Stimulated activated CD4-positive, alpha-beta T cell treated with anti-CD3 and anti-CD28 coated beads, Interleukin-15, amount 100 ng/mL, for 24 hours (primary cell): ENCODE measurements at regions not wholly inside any gene's neighbourhood (a gene's known extent, or its start where the extent isn't known, plus 50 kb on each side); places are given as distances from the start of the nearest gene placed in this dataset.
A peak's percentile ranks its signal among the peaks of the same experiment; 100 is the strongest.
"Not testable (repeated sequence)": the region's sequence is repeated elsewhere in the genome, so short reads cannot be mapped to it uniquely, and the experiment has no call there.

Experiments
- DNase-seq: peaks from one replicate; pipeline ENCODE4 v3.0.0-alpha.2; 2020

DNA sequence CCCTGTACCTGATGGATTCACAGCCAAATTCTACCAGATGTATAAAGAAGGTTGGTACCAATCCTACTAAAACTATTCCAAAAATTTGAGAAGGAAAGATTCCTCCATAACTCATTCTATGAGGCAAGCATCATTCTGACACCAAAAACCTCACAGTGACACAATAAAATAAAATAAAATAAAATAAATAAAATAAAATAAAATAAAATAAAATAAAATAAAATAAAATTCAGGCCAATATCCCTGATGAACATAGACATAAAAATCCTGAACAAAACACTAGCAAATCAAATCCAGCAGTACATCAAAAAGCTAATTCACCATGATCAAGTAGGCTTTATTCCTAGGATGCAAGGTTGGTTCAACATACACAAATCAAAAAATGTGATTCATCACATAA lies 108.1 kb downstream of the PROX1 start:
- DNase-seq, result not testable (repeated sequence)

DNA sequence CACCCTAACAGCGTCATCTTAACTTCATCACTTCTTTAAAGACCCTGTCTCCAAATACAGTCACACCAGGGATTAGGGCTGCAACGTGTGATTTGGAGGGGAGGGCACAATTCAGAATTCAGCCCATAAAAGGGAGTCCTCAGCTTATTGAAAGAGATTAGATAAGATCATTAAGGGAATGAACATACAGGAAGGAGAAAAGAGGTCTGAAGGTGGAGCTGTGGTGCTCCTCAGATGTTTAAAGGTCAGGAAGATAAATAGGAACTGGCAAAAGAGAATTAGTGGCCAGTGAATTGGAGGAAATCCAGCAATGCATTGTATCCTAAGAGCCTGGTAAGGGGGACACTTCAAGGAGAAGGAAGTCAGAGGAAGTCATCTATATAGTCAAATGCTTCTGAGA lies 113.5 kb downstream of the PROX1 start:
- DNase-seq, result no peak

DNA sequence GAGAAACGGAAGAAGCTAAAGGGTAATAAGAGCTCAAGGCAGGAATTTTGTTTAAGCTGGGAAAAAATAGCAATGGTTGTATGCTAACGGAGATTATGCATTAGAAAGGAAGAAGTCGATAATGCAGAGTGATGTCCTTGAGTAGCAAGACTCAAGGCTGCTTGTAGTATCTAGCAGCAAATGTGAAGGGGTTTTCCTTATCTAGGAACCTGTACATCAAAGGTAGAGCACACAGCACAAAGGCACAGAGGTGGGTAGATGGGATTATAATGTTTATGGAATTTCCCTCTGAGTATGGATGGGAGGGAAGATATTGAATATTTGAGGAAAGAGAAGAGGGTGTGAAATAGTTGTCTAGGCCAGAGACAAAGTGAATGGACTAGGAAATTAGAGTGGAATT lies 114.1 kb downstream of the PROX1 start:
- DNase-seq, result no peak

GRCh38 chr1:214102907-214103306 lies 115.1 kb downstream of the PROX1 start:
- no peak for DNase-seq

DNA sequence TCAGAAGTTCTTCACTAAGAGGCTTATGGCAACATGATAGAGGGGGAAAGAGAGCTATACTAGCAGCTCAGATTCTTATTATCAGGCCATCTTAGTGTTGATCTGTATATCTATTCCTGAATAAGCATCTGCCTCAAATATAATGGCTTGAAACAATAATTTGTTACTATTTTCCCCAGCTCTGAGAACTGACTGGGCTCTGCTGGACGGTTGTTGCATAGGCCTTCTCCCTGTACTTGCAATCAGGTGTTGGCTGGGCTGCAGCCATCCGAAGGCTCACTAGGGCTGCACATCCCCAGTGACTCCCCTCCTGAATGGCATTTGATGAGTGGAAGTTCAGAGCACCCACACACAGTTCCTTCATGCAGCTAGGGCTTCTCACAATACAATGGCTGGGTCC lies 116.0 kb downstream of the PROX1 start:
- DNase-seq, result no peak

DNA sequence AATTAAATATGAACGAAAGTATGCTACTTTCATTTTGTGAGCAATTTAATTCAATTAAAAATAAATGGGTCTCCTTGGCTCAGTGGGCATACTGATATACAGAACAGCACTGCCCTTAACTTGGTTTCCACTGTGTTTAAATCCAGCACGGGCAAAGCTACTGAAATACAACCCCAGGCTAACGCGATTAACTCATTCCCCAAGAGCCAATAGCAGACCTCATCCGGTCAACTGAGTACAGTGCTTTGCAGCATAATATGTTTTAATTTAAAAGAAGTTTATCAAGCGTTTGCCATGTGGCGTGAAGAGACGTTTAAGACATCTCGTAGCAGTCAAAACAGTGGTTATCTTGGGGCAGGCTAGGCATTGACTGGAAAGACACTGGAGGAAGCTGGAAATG lies 118.6 kb downstream of the PROX1 start:
- DNase-seq, result no peak

DNA sequence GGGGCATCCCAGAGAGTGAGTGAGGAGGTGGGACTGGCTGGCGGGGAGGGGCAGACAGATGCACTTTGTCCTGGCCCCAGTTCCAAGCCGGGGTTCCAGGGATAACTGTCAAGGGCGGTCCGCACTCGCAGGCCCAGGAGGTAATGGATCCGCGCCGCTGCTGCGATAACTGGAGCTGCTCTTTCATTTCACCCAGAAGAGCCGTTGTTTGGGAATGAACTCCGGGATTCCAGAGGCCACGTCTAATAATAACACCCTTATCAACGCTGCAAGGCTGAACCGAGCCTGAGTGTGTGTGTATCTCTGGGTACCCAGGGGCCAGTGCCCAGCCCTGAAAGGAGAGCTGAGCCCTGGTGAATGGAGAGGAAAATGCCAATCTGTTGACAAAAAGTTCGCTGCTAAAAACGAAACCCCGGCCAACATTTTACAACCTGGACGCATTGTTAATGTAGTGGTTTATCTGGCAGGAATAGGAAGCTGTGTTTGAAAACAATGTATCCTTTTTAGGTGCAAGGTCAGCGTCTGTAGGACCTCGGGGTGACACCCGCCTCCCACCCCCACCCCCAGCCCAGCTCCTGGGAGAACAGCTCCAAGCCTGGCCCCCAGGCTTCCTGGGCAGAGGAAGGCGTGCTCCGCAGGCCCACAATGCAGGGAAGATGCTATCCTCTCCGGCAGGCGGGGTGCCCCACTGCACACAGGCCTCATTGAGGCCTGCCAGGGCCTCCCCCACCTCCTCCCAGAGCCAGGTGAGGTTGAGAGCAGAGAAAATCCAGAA lies 119.7 kb downstream of the PROX1 start:
- no peak for DNase-seq

DNA sequence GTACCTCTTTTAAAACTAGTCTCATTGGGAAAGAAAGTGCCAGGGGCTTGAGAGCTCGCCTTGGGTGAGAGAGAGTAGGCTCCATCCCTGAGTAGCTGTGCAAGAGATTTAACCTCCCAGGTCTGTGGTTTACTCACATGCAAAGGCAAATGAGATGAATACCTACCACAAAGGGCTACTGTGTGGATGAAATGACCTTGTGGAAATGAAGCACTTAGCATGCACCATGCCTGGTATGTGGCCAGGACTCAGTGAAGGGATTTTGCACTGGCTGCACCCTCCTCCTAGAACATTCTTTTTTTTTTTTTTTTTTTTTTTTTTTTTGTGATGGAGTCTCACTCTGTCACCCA lies 120.3 kb downstream of the PROX1 start:
- no peak for DNase-seq

DNA sequence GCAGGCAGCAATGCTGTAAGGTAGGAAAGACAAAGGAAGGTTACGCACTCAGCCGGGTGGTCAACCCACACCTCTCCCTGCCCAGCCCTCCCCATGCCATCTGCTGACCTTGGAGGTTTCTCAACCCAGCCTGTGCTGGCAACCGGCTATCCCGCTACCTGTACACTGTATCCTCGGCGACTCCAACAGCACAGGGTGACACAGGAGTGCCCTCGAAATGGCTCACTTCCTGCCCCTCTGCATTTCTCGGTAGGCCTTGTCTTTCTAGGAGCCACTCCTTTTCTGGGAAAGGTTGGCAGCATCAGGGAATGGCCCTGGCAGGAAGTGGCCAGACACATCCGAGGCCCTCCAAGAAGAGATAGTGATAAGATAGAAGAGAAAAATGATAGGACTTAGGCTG lies 124.0 kb downstream of the PROX1 start:
- no peak for DNase-seq

DNA sequence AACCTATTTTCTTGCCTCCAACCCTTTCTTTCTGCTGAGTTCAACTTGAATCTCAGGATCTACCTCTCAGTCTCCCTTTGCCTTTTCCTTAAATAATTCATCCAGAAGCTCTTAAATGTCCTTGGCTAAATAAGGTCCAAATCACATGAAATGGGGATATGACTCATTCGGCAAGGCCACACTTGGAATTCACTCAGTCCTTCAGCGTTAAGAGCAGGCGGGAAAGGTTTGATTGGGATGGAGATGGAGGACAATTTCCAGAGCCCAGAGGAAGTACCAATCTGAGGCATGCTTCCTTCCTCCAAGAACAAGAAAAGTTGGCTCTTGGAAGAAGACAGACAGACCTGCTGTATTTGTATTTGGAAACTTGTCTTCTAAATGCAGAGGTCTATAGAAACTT lies 128.5 kb downstream of the PROX1 start:
- DNase-seq, result no peak

DNA sequence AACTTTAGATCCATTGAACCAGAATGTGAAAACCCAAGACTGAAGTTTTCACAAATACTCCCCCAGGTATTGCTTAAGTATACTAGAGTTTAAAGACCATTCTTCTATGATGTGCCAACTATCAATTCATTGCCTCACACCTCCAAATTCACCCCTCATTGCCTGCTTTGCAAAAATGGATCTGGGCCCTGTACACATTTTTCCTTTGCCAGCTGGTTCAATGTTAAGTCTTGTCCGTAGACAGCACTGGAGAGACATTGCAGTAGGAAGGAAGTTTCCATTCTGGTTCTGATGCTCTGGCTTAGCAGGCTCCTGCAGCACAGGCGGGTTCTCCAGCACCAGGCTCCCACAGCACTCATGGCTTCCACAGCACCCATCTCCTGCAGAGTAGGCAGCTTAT lies 130.0 kb downstream of the PROX1 start:
- DNase-seq, result no peak

DNA sequence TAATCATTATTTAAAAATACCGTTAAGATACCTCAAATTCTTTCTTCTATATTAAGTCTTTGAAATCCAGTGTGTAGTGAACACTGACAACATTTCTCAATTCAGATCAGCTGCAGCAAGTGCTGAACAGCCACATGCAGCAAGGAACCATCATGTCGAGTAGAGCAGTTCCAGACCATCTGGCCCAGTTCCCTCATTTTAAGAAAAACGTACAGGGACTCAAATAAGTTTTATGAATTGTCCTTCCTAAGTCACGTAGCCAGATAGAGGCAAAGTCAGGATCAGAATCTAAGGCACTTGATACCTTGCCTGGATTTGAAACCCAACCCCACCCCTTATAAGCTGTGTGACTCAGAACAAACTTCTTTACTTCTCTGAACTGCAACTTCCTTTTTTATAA lies 132.4 kb downstream of the PROX1 start:
- no peak for DNase-seq

DNA sequence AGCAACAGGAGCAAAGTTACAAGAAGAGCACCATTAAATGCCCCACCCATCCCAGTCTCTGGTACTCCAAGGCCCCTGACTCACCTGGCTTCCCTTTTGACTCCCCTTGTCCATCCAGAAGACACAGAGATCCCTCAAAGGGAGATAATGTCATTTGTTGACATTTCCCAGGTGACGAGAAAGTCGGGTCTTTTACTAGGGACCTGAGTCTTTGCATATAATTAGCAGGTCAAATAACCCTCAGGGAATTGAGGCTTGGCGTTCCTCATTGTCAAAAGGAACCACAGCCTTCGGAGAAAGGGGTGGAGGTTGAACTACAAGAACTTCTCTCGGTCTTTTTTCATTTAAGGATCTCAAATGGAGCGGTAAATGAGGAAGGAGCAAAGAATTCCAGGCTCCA lies 133.2 kb downstream of the PROX1 start:
- no peak for DNase-seq

- DNase-seq, result no peak
These were observed 134.3 kb downstream of the PROX1 start for GRCh38 chr1:214122110-214122509.

DNA sequence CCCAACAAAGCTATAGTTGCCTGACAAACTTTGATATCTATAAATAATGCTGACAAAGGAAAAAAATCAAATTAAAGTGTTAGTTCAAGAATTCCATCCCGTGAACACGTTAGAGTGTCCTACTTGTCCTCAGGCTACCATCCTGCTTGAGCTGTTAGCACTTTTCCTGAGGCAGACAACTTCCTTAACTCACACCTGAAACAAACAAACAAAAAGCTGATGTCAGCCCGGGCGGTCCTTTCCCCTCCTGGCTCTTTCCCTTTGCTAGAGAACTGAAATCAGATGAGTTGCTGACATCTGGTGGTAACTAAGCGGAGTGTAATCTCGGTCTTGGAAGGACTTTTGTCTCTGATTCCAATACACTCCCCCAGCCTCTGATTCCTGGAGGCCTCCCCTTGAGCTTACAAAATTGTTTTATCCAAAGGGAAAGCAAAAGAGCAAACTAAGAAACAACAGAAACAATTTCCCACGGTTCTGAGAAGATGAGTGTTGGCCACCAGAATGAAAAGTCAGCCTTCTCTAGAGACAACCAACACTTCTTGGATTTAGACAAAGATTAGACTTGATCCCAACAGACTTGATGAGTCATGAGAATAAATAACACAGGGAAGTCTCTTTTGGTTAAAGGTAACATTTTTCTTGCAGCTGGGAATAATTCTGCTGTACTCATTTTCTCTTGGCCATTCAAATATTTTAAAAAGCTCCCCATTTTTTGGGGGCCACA lies 135.4 kb downstream of the PROX1 start:
- DNase-seq, result peak; percentile 8

GRCh38 chr1:214124281-214124805 lies 136.6 kb downstream of the PROX1 start:
- DNase-seq, result no peak

DNA sequence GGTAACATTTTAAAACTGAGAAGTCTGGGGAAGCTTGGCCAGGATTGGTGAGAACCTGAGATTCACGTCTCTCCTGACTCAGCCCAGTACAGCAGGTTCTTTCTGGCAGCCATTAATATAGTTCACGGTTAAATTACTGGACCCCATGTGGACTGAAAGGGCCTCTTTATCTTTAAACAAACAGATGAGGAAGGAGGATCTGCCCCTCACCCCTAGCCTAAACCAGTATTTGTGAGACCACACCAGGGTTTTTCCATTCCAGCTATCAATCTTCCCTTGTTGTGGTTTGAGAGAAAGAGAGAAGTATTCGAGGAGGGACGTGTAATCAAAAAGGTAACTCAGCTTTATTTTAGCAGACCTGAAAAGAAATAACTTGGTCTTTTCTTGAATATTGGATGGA lies 137.1 kb downstream of the PROX1 start:
- DNase-seq, result no peak

DNA sequence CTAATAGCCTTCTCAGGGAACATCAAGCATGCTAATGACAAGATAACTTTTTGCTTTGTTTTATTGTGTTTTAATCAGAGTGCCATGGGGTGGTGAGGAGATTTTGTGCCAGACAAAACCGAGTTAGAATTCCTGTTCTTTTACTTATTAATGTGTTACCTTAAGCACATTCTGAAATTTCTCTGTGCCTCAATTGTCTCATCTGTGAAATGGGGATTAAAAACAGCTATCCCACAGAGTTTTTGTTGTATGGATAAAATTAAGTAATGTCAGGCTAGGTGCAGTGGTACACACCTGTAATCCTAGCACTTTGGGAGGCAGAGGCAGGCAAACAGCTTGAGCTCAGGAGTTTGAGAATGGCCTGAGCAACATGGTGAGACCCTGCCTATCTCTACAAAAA lies 138.0 kb downstream of the PROX1 start:
- no peak for DNase-seq

- DNase-seq, result no peak
These were observed 138.9 kb downstream of the PROX1 start for GRCh38 chr1:214126697-214127146.

DNA sequence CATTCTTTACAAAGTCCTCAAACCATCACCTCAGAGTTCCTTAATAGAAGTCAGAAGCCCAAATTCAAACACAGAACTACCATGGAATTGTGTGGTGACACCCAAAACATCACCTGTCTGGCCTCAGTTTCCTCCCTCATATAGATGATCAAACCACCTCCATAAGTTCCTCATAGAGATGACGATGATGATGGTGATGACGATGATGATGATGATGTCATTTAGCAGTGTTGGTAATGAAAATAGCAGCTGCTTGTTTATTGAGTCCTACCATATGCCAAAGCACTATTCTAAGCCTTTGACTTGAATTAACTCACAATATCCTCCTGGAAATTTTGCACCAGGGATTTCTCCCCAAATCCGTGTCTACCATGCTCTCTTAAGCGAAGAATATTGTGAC lies 139.9 kb downstream of the PROX1 start:
- no peak for DNase-seq

- DNase-seq, result no peak
These were observed 145.1 kb upstream of the SMYD2 start for GRCh38 chr1:214135886-214136285.

DNA sequence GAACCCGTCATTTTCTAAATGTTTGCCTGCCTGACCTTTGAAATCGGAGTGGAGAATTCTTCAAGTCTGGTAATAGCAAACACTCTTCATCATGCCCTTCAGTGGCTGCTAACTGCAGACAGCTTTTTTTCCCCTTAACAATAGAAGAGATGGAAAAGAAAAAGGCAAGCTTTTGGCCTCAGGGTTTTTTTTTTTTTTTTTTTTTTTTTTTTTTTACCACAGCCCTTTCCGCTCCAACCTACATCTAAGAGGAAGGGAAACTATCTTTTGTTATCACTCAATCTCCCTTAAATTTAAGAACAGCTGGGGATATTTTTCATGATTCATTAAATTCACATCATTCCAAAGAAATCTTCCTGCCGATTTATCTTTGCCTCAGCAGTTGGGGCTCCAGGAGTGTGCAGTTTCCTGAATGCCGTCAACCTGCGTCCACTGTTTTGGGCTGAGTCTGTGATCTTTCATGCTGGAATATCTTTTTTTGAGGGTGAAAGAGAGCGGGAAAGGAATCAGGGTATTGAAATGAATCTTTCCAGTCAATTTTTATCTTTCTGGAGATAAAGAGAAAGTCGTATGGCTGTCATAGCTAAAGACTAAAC lies 144.5 kb upstream of the SMYD2 start:
- no peak for DNase-seq

GRCh38 chr1:214141486-214141885 lies 139.5 kb upstream of the SMYD2 start:
- DNase-seq, result no peak
